G401 (cell line): ENCODE measurements at regions not wholly inside any gene's neighbourhood (a gene's known extent, or its start where the extent isn't known, plus 50 kb on each side); places are given as distances from the start of the nearest gene placed in this dataset.
"Not testable (repeated sequence)": the region's sequence is repeated elsewhere in the genome, so short reads cannot be mapped to it uniquely, and the experiment has no call there.

ENCODE experiments used
- DNase-seq: peaks from one replicate; pipeline ENCODE4 v3.0.0-alpha.2; 2015; ENCODE audit warnings: low spot score
- in situ Hi-C: cut with HindIII; loops from 2 replicates; pipeline ENCODE4 v1.10.0; 2016; ENCODE audit warnings: low sequenced_read_pairs, mixed read lengths

- in situ Hi-C loops, result not testable (repeated sequence)
- DNase-seq, result peak; percentile 4
Measured at GRCh38 chr5:177875013-177875899, 92.6 kb upstream of the FAM153A start.

- in situ Hi-C loops, DNase-seq: not testable (repeated sequence)
Measured at GRCh38 chr5:177863822-177864446, 81.2 kb upstream of the FAM153A start.

DNA sequence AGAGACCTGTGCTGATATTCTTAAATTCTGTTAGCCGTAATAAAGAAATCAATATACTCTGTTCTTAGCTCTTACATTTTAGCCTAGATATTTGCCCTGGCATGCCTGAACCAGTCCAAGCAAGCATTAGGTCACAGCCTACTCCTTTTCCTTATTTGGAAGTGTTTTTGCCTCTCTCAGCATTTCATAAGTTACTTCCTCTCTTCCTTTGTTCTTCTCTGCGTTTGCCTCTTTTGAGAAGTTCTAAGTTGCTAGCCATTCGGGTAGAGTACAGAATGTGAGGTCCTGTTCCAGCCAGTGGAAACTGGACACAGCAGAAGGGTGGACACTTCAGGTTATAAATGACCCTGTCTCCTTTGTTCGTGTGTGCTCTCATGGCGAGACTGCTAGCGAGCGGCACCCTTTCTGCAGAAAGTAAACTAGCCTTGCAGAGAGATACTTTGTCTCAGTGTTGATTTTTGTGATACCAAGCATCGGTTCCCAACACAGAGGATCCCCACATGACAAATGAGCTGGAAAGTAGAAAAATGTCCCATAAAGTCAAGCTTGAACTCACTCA, 75.0 kb upstream of the FAM153A start:
- in situ Hi-C loops, DNase-seq: not testable (repeated sequence)

- DNase-seq, in situ Hi-C loops: not testable (repeated sequence)
Measured at GRCh38 chr5:177856474-177856873, 73.8 kb upstream of the FAM153A start.

GRCh38 chr5:177847914-177848313, 65.2 kb upstream of the FAM153A start:
- DNase-seq, in situ Hi-C loops: not testable (repeated sequence)

- DNase-seq, in situ Hi-C loops: not testable (repeated sequence)
Measured at GRCh38 chr5:177846598-177846997, 63.9 kb upstream of the FAM153A start.

DNA sequence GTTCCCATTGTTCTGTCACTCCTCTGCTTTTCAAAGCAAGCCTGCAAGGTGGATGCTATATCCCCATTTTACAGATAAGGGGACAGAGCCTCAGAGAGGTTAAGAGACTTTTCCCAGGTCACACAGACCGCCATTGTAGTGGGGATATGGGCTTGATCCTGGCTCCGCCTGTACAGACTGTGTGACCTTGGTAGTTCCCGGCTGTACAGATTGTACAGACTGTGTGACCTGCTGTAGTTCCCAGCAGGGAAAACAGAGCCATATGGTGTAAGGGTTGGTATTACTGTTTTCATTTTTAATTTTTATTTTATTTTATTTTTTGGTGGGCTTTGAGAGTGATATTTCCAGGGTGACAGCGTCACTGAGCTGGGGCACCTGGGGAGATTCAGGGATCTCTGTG, 63.2 kb upstream of the FAM153A start:
- in situ Hi-C loops, DNase-seq: not testable (repeated sequence)

DNA sequence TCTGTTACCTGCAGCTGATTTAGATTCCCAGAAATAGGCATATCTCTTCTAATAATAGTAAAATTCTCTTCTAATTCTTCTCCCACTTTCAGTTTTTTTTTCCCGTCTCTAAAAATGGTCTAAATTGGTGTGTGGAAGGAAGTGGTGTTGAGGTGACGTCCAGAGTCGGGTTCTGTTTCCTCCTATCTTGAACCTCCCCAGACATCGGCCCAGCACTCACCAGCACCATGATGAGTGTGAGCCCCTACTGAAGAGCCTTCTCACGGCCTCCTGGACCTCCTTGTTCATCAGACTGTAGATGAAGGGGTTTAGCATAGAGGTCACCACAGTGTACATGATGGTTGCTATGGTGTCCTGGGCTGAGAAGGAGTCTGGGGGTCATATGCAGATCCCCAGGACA, 53.5 kb upstream of the FAM153A start:
- DNase-seq, in situ Hi-C loops: not testable (repeated sequence)
